Immature natural killer cell (primary cell): ENCODE measurements at regions not wholly inside any gene's neighbourhood (a gene's known extent, or its start where the extent isn't known, plus 50 kb on each side); places are given as distances from the start of the nearest gene placed in this dataset.

ENCODE experiments used
- DNase-seq, 3 donors: peaks; one replicate each; pipeline ENCODE4 v3.0.0; 2022; ENCODE audit warnings: mixed read lengths in 1 of 3
- H3K27ac Mint-ChIP-seq, 6 donors: one replicate each; pipeline ENCODE4 v1.8.0; 2020; ENCODE audit warnings: mixed read lengths in 6 of 6, mild to moderate bottlenecking in 5 of 6, inconsistent platforms in 4 of 6, moderate library complexity in 3 of 6
- H3K27me3 Mint-ChIP-seq, 3 donors: one replicate each; pipeline ENCODE4 v1.8.0; 2020 to 2021; ENCODE audit warnings: low read depth in 3 of 3, mild to moderate bottlenecking in 3 of 3, mixed read lengths in 3 of 3, moderate library complexity in 3 of 3, inconsistent platforms in 1 of 3
- H3K36me3 Mint-ChIP-seq, 3 donors: one replicate each; pipeline ENCODE4 v1.8.0; 2020; ENCODE audit warnings: mixed read lengths in 3 of 3, inconsistent platforms in 2 of 3, mild to moderate bottlenecking in 2 of 3
- H3K4me1 Mint-ChIP-seq, 2 donors: one replicate each; pipeline ENCODE4 v1.8.0; 2020; ENCODE audit warnings: inconsistent platforms in 2 of 2, mild to moderate bottlenecking in 2 of 2, mixed read lengths in 2 of 2, moderate library complexity in 1 of 2
- H3K4me3 Mint-ChIP-seq, 5 donors: one replicate each; pipeline ENCODE4 v1.8.0; 2020; ENCODE audit warnings: mild to moderate bottlenecking in 5 of 5, mixed read lengths in 5 of 5, inconsistent platforms in 3 of 5, moderate library complexity in 3 of 5
- H3K9me3 Mint-ChIP-seq, 6 donors: one replicate each; pipeline ENCODE4 v1.8.0; 2020; ENCODE audit warnings: mild to moderate bottlenecking in 6 of 6, mixed read lengths in 6 of 6, inconsistent platforms in 4 of 6, moderate library complexity in 3 of 6

DNA sequence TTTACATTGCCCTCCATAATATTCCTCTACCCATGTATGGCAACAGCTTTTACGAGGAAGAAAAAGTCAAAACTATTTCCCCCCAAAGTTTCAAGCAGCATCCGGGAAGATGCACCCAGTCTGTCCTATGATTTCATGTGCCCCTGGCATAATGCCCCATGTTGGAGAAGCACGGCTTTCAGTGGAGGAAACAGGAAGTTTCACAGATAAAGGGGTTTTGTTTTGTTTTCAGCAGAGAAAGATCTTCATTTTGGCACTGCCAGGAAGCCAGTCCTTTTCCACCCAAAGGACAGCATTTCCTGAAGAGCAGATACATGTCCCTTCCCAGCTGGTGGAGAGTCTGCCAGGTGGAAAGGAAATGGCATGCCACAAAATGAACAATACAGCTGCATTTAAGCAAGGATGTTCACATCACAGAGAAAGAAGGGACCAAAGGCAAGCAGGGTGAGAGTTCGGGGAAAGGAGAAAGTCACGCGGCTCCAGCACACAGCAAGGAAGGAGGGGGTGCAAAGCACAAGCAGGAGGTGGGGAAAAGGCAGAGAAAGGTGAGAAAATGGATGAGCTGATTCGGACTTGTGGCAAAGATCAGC, 95.3 kb upstream of the HIVEP3 start:
- peaks cover 0 to 1% (median 0%) of the 10 kb centered on the region in 3 donors for H3K27me3 Mint-ChIP-seq
- H3K36me3 Mint-ChIP-seq: peaks cover 0 to 11% (median 5%) of the 10 kb centered on the region in 3 donors
- no peak for DNase-seq
- H3K9me3 Mint-ChIP-seq: no peaks in the 10 kb centered on the region
- peaks cover 47 to 69% of the 10 kb centered on the region in 2 donors for H3K4me1 Mint-ChIP-seq
- H3K4me3 Mint-ChIP-seq: peak overlapping the region in 4 of 5 donors; percentile 0 to 70 (median 56)
- peak overlapping the region in 5 of 6 donors; percentile 5 to 87 (median 59) for H3K27ac Mint-ChIP-seq

DNA sequence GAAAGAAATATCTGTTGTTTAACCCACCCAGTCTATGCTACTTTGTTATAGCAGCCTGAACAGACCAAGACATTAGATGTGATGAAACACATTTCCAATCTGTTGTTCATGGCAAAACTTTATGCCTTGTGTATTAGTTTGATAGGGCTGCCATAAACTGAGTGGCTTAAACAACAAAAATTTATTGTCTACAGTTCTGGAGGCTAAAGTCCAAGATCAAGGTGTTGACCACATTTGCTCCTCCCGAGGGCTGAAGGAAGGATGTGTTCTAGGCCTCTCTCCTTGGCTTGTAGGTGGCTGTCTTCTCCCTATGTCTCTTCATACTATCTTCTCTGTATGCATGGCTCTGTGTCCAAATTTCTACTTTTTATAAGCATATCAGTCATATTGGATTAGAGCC, 94.1 kb upstream of the HIVEP3 start:
- Mint-ChIP-seq H3K4me1 (peaks cover 47 to 73% of the 10 kb centered on the region in 2 donors), H3K9me3 (no peaks in the 10 kb centered on the region), H3K27me3 (peaks cover 0 to 1% (median 0%) of the 10 kb centered on the region in 3 donors), H3K36me3 (peaks cover 0 to 10% (median 5%) of the 10 kb centered on the region in 3 donors), H3K4me3 (no peak overlapping the region), H3K27ac (no peak overlapping the region)
- DNase-seq: no peak

DNA sequence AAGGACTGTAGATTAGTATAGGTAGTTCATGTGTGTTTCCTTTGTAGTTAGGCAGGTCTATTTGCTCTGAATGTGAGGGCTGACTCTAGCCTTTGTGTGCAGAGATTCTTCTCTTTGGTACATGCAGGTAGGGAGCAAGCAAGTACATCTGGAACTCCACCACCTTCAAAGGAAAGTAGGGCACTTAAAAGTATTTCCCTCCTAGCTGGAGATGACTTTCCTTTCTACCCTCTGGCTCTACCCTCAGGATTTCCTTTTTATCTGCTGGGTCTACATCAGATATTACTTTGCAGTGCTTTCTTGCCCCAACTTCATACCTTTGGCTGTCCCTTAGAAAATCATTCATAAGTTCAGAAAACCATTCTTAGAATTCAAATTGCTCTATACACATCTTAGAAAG, 91.7 kb upstream of the HIVEP3 start:
- H3K27ac Mint-ChIP-seq: peak overlapping the region in 3 of 6 donors; percentile 18 to 43 (median 39)
- H3K4me3 Mint-ChIP-seq: no peak overlapping the region
- no peak for DNase-seq
- H3K36me3 Mint-ChIP-seq: peaks cover 0 to 13% (median 5%) of the 10 kb centered on the region in 3 donors
- H3K9me3 Mint-ChIP-seq: no peaks in the 10 kb centered on the region
- peaks cover 0 to 1% (median 0%) of the 10 kb centered on the region in 3 donors for H3K27me3 Mint-ChIP-seq
- peaks cover 50 to 78% of the 10 kb centered on the region in 2 donors for H3K4me1 Mint-ChIP-seq

DNA sequence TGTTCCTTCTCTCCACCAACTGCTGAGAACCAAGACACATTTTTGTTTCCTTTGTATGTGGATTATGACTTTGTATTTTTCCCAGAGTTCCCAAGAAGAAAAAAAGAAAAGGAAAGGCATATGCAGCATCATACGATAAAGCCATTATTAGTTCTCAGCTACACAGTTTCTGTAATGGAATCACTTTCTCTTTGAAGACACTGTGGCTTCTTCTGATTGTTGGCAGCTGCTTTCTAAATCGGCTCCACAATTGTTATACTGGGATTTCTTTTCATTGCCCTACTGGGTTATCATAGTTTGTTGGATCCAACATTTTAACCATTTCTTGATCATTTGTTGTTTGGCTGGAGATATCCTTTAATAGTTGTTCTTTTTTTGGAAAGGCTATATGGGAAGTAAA, 89.5 kb upstream of the HIVEP3 start:
- H3K4me1 Mint-ChIP-seq: peaks cover 31 to 57% of the 10 kb centered on the region in 2 donors
- no peak overlapping the region for H3K27ac Mint-ChIP-seq
- peaks cover 0 to 13% (median 5%) of the 10 kb centered on the region in 3 donors for H3K36me3 Mint-ChIP-seq
- no peaks in the 10 kb centered on the region for H3K27me3 Mint-ChIP-seq
- DNase-seq: no peak
- H3K4me3 Mint-ChIP-seq: no peak overlapping the region
- no peaks in the 10 kb centered on the region for H3K9me3 Mint-ChIP-seq

DNA sequence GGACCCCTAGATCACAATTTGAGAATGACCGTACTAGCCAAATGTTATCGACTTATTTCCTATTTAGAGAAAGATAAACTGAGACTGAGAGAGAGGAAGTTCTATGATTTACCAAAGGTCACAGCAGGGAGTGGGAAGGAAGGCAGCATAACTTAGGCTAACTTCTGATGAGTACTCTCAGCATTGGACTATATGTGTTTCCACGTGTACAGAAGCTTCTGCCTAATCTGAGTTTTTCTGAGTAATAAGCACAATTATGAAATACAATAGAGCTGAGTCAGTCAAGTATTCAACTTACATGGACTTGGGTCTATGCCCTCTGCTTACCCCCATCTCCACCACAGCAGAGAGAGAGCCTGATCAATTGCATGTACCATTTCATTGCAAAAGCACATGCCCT, 88.1 kb upstream of the HIVEP3 start:
- H3K4me1 Mint-ChIP-seq: peaks cover 27 to 45% of the 10 kb centered on the region in 2 donors
- H3K27ac Mint-ChIP-seq: no peak overlapping the region
- no peaks in the 10 kb centered on the region for H3K9me3 Mint-ChIP-seq
- peaks cover 0 to 13% (median 5%) of the 10 kb centered on the region in 3 donors for H3K36me3 Mint-ChIP-seq
- no peak overlapping the region for H3K4me3 Mint-ChIP-seq
- DNase-seq: no peak
- H3K27me3 Mint-ChIP-seq: no peaks in the 10 kb centered on the region

DNA sequence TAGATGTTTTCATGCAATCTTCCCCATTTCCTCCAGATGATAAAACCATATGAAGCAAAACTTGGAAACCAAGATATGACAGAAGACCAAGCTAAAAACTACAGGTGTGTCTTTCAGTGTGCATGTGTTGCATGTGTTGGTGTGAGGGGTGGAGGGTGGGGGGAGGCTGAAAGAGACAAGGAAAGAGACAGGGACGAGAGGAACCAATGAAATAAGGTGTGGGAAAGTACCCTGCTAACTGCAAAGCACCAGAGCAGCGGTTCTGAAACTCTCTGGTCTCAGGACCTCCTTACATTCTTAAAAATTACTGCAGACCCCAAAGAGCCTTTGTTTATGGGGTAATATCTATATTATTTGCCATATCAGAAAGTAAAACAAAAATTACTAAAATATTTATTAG, 87.4 kb upstream of the HIVEP3 start:
- no peaks in the 10 kb centered on the region for H3K27me3 Mint-ChIP-seq
- peaks cover 25 to 45% of the 10 kb centered on the region in 2 donors for H3K4me1 Mint-ChIP-seq
- no peaks in the 10 kb centered on the region for H3K9me3 Mint-ChIP-seq
- H3K36me3 Mint-ChIP-seq: peaks cover 0 to 13% (median 5%) of the 10 kb centered on the region in 3 donors
- H3K27ac Mint-ChIP-seq: no peak overlapping the region
- no peak for DNase-seq
- no peak overlapping the region for H3K4me3 Mint-ChIP-seq

DNA sequence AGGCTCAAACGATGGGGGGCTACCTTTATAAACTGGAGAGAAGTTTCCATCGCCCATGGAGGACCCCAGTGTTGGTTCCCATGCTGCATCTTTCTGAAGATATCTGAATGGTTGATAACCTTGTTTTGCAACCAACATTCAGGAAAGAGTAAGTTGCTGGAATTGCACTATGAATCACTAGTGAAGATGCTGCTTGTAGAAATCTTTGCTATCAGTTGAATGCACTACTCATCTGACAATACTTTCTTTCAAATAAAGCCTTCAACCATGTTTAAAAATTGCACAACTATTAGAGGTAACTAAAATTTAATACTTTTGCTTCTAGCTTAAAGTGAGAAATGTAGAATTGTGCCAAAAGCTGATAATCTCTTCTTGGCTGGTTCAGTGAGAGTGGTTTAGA, 86.8 kb upstream of the HIVEP3 start:
- H3K4me1 Mint-ChIP-seq: peaks cover 20 to 39% of the 10 kb centered on the region in 2 donors
- DNase-seq: no peak

DNA sequence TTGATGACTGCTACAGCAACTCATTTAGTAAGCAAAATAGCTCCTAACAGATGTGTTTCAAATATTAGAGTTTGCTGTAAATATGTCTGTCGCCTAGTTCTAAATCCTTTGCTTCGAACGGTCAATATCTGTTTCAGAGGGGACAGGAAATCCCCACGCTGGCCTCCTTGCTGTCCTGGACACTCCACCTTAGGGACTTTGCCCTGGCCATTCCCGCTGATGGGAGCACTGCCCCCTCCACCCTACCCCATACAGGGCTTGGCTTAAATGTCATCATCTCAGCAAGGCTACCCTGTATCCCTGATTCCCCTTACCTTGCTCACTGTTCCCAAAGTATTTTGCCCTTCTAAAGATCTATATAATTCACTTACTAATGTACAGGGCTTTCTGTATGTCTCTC, 86.1 kb upstream of the HIVEP3 start:
- Mint-ChIP-seq H3K27me3 (no peaks in the 10 kb centered on the region), H3K27ac (no peak overlapping the region), H3K36me3 (peaks cover 0 to 13% (median 5%) of the 10 kb centered on the region in 3 donors), H3K4me1 (peaks cover 15 to 38% of the 10 kb centered on the region in 2 donors), H3K9me3 (no peaks in the 10 kb centered on the region), H3K4me3 (no peak overlapping the region)
- DNase-seq: no peak

More for the DNA sequence above, 86.8 kb upstream of the HIVEP3 start:
- Mint-ChIP-seq H3K27me3 (no peaks in the 10 kb centered on the region), H3K27ac (no peak overlapping the region), H3K4me3 (no peak overlapping the region), H3K36me3 (peaks cover 0 to 13% (median 5%) of the 10 kb centered on the region in 3 donors), H3K9me3 (no peaks in the 10 kb centered on the region)

DNA sequence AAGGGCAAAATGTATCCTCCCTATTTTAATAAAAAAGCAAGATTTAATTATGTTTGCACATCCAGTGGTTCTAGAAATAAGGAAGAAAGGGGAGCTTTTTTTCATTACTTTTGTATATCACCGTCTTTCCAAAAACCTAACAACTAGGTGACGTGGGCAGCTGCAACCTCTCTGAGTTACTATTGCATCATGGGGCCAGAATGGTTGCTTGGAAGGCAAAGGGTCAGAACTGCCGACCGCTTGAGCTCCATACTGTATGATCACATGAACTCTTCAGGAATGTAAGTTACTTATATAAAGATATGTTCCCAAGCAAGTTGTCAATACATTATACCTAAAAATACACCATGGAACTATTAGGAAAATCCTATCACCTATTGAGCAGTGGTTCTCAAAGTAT, 85.6 kb upstream of the HIVEP3 start:
- Mint-ChIP-seq H3K4me3 (no peak overlapping the region), H3K27me3 (no peaks in the 10 kb centered on the region), H3K4me1 (peaks cover 12 to 33% of the 10 kb centered on the region in 2 donors), H3K27ac (no peak overlapping the region), H3K9me3 (no peaks in the 10 kb centered on the region), H3K36me3 (peaks cover 0 to 13% (median 3%) of the 10 kb centered on the region in 3 donors)
- no peak for DNase-seq

DNA sequence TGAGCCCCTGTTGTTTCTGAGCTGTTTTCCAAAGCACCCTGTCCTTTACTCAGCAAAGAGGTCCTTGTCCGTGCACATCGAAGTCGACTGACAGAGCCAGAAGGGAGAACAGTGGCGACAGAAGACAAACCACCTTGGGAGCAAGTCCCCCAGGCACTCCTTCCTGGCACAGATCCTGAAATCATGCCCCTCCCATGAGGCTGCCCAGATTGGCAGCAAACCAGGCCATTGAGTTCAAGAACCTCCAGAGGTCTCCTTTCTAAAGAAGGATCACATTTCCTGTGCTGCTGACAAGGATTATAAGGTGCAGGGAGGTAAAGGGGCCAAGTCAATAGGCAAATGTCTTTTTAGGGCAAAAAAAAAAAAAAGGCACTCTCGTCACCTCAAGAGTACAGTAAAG, 84.7 kb upstream of the HIVEP3 start:
- DNase-seq: no peak
- Mint-ChIP-seq H3K27me3 (no peaks in the 10 kb centered on the region), H3K36me3 (peaks cover 0 to 10% (median 0%) of the 10 kb centered on the region in 3 donors), H3K27ac (peak overlapping the region in 1 of 6 donors; percentile 44), H3K9me3 (no peaks in the 10 kb centered on the region), H3K4me3 (no peak overlapping the region), H3K4me1 (peaks cover 9 to 25% of the 10 kb centered on the region in 2 donors)

DNA sequence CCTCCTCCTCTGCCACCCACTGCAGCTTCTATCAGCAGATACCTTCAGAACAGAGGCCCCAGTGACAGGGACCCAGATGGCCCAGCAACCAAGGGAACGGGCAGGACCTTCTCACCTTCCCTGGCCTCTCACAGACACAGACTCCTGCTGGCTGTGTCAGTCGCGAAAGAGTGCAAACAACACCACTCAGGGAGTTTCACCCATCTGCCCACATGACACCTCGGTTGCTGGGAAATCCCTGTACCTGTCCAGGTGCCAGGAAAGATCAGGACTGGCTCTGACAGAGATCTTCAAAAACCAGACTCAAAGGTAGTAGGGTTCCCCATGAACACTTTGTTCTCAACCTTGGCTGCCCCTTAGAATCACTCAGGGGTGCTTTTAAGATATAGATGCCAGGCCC, 83.5 kb upstream of the HIVEP3 start:
- no peak overlapping the region for H3K27ac Mint-ChIP-seq
- no peak for DNase-seq
- no peak overlapping the region for H3K4me3 Mint-ChIP-seq
- peaks cover 15 to 29% of the 10 kb centered on the region in 2 donors for H3K4me1 Mint-ChIP-seq
- H3K9me3 Mint-ChIP-seq: no peaks in the 10 kb centered on the region
- H3K27me3 Mint-ChIP-seq: no peaks in the 10 kb centered on the region
- peaks cover 0 to 6% (median 0%) of the 10 kb centered on the region in 3 donors for H3K36me3 Mint-ChIP-seq

DNA sequence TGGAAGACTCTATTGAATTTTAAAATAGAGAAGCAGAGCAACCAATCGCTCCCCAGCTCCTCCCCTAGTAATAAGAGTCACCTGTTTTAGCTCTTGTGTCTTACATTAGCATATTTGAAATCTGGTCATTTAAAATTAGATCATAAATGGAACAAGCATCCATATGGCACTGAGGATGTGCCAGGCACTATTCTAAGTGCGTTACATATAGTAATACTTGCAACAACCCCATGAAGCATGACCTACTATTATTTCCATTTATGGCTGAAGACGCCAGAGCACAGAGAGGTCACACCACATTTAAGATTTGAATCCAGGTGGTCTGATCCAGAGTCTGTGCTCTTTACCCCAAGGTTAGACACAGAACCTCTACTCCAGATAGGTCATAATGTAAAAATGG, 82.0 kb upstream of the HIVEP3 start:
- no peak for DNase-seq
- Mint-ChIP-seq H3K27me3 (no peaks in the 10 kb centered on the region), H3K4me3 (no peak overlapping the region), H3K4me1 (peaks cover 21 to 38% of the 10 kb centered on the region in 2 donors), H3K9me3 (peaks cover 0 to 2% (median 0%) of the 10 kb centered on the region in 6 donors), H3K27ac (peak overlapping the region in 1 of 6 donors; percentile 12), H3K36me3 (peaks cover 0 to 4% (median 0%) of the 10 kb centered on the region in 3 donors)

DNA sequence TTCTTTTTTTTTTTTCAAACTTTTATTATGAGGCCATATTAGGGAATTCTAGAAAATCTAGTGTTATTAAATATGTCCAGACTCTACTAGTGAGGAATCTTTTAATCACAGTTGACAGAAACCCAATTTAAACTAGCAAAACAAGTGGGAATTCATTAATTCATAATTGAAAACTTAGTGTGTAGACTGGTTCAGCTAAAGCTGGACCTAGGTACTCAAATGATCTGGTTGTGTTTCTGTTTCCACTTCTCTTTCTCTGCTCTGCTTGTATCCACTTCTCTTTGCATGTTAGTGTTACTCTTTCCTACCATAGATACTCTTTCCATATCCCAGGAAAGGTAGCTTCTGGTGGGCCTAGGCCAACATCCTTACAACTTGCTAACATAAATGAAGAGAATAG, 81.2 kb upstream of the HIVEP3 start:
- H3K9me3 Mint-ChIP-seq: peaks cover 0 to 4% (median 0%) of the 10 kb centered on the region in 6 donors
- no peak overlapping the region for H3K4me3 Mint-ChIP-seq
- H3K27me3 Mint-ChIP-seq: no peaks in the 10 kb centered on the region
- H3K4me1 Mint-ChIP-seq: peaks cover 30 to 46% of the 10 kb centered on the region in 2 donors
- DNase-seq: no peak
- peaks cover 0 to 4% (median 0%) of the 10 kb centered on the region in 3 donors for H3K36me3 Mint-ChIP-seq
- H3K27ac Mint-ChIP-seq: peak overlapping the region in 1 of 6 donors; percentile 7

DNA sequence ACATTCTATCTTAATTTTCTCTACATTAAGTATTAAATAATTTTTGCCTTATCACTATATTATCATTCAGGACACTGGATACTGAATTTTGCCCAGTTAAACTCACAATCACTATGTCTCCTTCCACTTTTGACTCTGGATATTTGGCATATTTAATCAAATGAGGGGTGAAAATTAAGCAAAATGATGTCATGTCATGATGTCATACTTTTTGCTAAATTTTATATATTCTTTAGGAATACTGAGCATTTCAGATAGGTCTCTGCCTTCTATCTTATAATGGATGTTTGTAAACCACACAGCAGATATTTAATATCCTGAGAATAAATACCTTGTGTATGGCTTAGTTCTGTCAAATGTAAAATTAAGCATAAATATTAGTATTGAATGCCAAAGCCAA, 79.5 kb upstream of the HIVEP3 start:
- H3K4me1 Mint-ChIP-seq: peaks cover 35 to 55% of the 10 kb centered on the region in 2 donors

More for the DNA sequence above, 79.5 kb upstream of the HIVEP3 start:
- no peak for DNase-seq
- H3K27me3 Mint-ChIP-seq: no peaks in the 10 kb centered on the region
- no peak overlapping the region for H3K4me3 Mint-ChIP-seq
- H3K9me3 Mint-ChIP-seq: peaks cover 0 to 6% (median 3%) of the 10 kb centered on the region in 6 donors
- H3K27ac Mint-ChIP-seq: no peak overlapping the region
- peaks cover 0 to 9% (median 0%) of the 10 kb centered on the region in 3 donors for H3K36me3 Mint-ChIP-seq
